ENCODE measurements at regions not wholly inside any gene's neighbourhood (a gene's known extent, or its start where the extent isn't known, plus 50 kb on each side); places are given as distances from the start of the nearest gene placed in this dataset.
"Not testable (repeated sequence)": the region's sequence is repeated elsewhere in the genome, so short reads cannot be mapped to it uniquely, and the experiment has no call there.

GRCh38 chr5:105865834-105866233 lies 1804.9 kb downstream of the EFNA5 start:
- Histone ChIP-seq H3K4me1 (no peaks in the 10 kb centered on the region), H3K27ac (no peak overlapping the region), H3K36me3 (no peaks in the 10 kb centered on the region), H3K9me3 (peaks cover 0 to 4% (median 2%) of the 10 kb centered on the region in 4 donors), H3K27me3 (no peaks in the 10 kb centered on the region), H3K4me3 (no peak overlapping the region)
- 93 to 98% methylated on average over 1 of the region's 1 CpG for WGBS, 2 donors
- no peak for DNase-seq
- intact Hi-C loops (cut with DNase I) = no loop called here
- TF ChIP-seq, protein P1, sequence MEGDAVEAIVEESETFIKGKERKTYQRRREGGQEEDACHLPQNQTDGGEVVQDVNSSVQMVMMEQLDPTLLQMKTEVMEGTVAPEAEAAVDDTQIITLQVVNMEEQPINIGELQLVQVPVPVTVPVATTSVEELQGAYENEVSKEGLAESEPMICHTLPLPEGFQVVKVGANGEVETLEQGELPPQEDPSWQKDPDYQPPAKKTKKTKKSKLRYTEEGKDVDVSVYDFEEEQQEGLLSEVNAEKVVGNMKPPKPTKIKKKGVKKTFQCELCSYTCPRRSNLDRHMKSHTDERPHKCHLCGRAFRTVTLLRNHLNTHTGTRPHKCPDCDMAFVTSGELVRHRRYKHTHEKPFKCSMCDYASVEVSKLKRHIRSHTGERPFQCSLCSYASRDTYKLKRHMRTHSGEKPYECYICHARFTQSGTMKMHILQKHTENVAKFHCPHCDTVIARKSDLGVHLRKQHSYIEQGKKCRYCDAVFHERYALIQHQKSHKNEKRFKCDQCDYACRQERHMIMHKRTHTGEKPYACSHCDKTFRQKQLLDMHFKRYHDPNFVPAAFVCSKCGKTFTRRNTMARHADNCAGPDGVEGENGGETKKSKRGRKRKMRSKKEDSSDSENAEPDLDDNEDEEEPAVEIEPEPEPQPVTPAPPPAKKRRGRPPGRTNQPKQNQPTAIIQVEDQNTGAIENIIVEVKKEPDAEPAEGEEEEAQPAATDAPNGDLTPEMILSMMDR (IDR thresholded peaks at IDR 0.05) = no peak
- no peak for TF ChIP-seq POLR2A (IDR thresholded peaks at IDR 0.05)
- no peak for TF ChIP-seq EP300 (IDR thresholded peaks at IDR 0.05)
- no peak for TF ChIP-seq POLR2AphosphoS5 (IDR thresholded peaks at IDR 0.05)

DNA sequence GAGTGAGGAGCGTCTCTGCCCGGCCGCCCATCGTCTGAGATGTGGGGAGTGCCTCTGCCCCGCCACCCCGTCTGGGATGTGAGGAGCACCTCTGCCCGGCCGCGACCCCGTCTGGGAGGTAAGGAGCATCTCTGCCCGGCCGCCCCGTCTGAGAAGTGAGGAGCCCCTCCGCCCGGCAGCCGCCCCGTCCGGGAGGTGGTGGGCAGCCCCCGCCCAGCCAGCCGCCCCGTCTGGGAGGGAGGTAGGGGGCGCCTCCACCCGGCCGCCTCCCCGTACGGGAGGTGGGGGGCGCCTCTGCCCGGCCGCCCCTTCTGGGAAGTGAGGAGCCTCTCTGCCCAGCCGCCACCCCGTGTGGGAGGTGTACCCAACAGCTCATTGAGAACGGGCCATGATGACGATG lies 1811.4 kb downstream of the EFNA5 start:
- H3K9me3 ChIP-seq; H3K4me1 ChIP-seq; H3K27me3 ChIP-seq; H3K27ac ChIP-seq; H3K4me3 ChIP-seq; DNase-seq; H3K36me3 ChIP-seq; intact Hi-C loops (cut with DNase I): not testable (repeated sequence)
- WGBS, 2 donors = 96 to 97% methylated on average over 33 of the region's 33 CpGs

- Histone ChIP-seq H3K9me3 (no peaks in the 10 kb centered on the region), H3K27ac (no peak overlapping the region), H3K4me1 (no peaks in the 10 kb centered on the region), H3K36me3 (no peaks in the 10 kb centered on the region), H3K4me3 (no peak overlapping the region), H3K27me3 (no peaks in the 10 kb centered on the region)
- TF ChIP-seq EP300 (IDR thresholded peaks at IDR 0.05) (no peak), POLR2A (IDR thresholded peaks at IDR 0.05) (no peak), POLR2AphosphoS5 (IDR thresholded peaks at IDR 0.05) (no peak)
- TF ChIP-seq, protein P1 (IDR thresholded peaks at IDR 0.05) = no peak
- 11 to 62% methylated on average over 1 of the region's 1 CpG for WGBS, 2 donors
- DNase-seq = no peak
- intact Hi-C loops (cut with DNase I) = no loop called here
These were observed 1821.0 kb downstream of the EFNA5 start for GRCh38 chr5:105849701-105850100.

DNA sequence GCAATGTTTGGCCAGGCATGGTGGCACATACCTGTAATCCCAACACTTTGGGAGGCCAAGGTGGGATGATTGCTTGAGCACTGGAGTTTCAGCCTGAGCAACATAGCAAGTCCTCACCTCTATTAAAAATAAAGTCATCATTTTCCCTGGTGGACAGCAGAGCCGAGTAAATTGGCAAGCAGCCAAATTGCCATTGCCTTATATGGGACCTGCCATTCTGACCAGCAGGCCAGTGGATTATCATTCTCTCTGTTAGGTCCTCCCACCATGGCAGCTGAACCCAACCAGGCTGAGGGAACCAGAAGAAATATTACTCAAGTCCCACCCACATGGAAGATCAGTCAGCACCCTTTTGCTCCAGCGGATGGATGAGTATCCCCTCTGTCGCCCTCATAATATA lies 1829.9 kb downstream of the EFNA5 start:
- TF ChIP-seq EP300 (IDR thresholded peaks at IDR 0.05) (no peak), POLR2A (IDR thresholded peaks at IDR 0.05) (no peak), POLR2AphosphoS5 (IDR thresholded peaks at IDR 0.05) (no peak)
- TF ChIP-seq, protein P1 (IDR thresholded peaks at IDR 0.05) = no peak
- Histone ChIP-seq H3K36me3 (no peaks in the 10 kb centered on the region), H3K4me1 (no peaks in the 10 kb centered on the region), H3K4me3 (no peak overlapping the region), H3K27me3 (no peaks in the 10 kb centered on the region), H3K27ac (no peak overlapping the region), H3K9me3 (no peaks in the 10 kb centered on the region)
- 66 to 80% methylated on average over 3 of the region's 3 CpGs for WGBS, 2 donors
- DNase-seq = no peak
- intact Hi-C loops (cut with DNase I) = no loop called here

DNA sequence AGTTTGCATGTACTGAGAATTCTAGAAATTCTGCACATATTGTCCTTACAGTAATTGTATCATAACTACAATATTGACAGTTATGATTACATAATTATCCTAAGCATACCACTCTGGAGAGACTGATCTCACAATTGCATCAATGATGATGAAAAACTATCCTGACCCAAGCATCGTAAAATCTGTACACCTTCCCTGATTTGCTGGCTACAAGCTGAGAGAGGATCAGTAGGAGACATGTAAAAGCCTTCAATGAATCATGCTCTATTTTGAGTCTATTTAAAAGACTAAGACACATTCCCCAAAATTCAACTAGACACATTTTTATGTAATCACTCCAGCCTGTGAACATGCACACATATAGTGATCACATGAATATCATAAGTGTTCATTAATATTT lies 1833.8 kb downstream of the EFNA5 start:
- Histone ChIP-seq H3K4me1 (no peaks in the 10 kb centered on the region), H3K27me3 (no peaks in the 10 kb centered on the region), H3K4me3 (no peak overlapping the region), H3K36me3 (no peaks in the 10 kb centered on the region), H3K27ac (no peak overlapping the region), H3K9me3 (no peaks in the 10 kb centered on the region)
- intact Hi-C loops (cut with DNase I) = no loop called here
- WGBS, 2 donors = 85 to 94% methylated on average over 1 of the region's 1 CpG
- no peak for DNase-seq
- TF ChIP-seq, protein P1 (IDR thresholded peaks at IDR 0.05) = no peak
- TF ChIP-seq EP300 (IDR thresholded peaks at IDR 0.05) = no peak
- TF ChIP-seq POLR2A (IDR thresholded peaks at IDR 0.05) = no peak
- no peak for TF ChIP-seq POLR2AphosphoS5 (IDR thresholded peaks at IDR 0.05)

All from sigmoid colon (tissue), 6 donors.